GM23338 (cell line): ENCODE measurements at regions not wholly inside any gene's neighbourhood (a gene's known extent, or its start where the extent isn't known, plus 50 kb on each side); places are given as distances from the start of the nearest gene placed in this dataset.

Experiments
- ATAC-seq: fragments of 200-7000 bp; cut with Tn5 transposase; 3 replicates; pipeline ENCODE4 v1.9.1; 2020
- DNase-seq: peaks from one replicate; pipeline ENCODE4 v3.0.0-alpha.2; 2015; ENCODE audit warnings: low spot score
- H2AFZ ChIP-seq: fragments of 200-600 bp; sonication (generic); 2 replicates; pipeline ENCODE4 v1.8.0; 2016; ENCODE audit warnings: antibody characterized with exemption, mild to moderate bottlenecking, moderate library complexity
- H3F3A ChIP-seq: fragments of 200-600 bp; sonication (generic); replicated peaks from 2 replicates; pipeline ENCODE4 v1.8.0; 2017; ENCODE audit warnings: antibody characterized with exemption, mixed run types, low read depth
- H3K27ac ChIP-seq: fragments of 200-600 bp; sonication (generic); 2 replicates; pipeline ENCODE4 v1.6.1; 2016; ENCODE audit warnings: low read depth
- H3K27me3 ChIP-seq: fragments of 200-600 bp; sonication (generic); 2 replicates; pipeline ENCODE4 v1.8.0; 2016; ENCODE audit warnings: mild to moderate bottlenecking, mixed run types, moderate library complexity; ENCODE audit not compliant: insufficient read depth
- H3K36me3 ChIP-seq: fragments of 200-600 bp; sonication (generic); 2 replicates; pipeline ENCODE4 v1.8.0; 2016; ENCODE audit warnings: mild to moderate bottlenecking; ENCODE audit not compliant: insufficient read depth
- H3K4me1 ChIP-seq: fragments of 200-600 bp; sonication (generic); 2 replicates; pipeline ENCODE4 v1.8.0; 2016; ENCODE audit warnings: mild to moderate bottlenecking, moderate library complexity; ENCODE audit not compliant: insufficient read depth
- H3K4me2 ChIP-seq: fragments of 200-600 bp; sonication (generic); 2 replicates; pipeline ENCODE4 v1.7.1; 2017; ENCODE audit warnings: mixed run types
- H3K4me3 ChIP-seq: fragments of 200-600 bp; sonication (generic); 2 replicates; pipeline ENCODE4 v1.6.1; 2016; ENCODE audit warnings: mixed run types
- H3K79me2 ChIP-seq: fragments of 200-600 bp; sonication (generic); replicated peaks from 2 replicates; pipeline ENCODE4 v1.8.0; 2017; ENCODE audit warnings: mild to moderate bottlenecking; ENCODE audit not compliant: insufficient read depth
- H3K9me2 ChIP-seq: fragments of 200-600 bp; sonication (generic); 2 replicates; pipeline ENCODE4 v1.8.0; 2017; ENCODE audit not compliant: insufficient read depth
- H4K20me1 ChIP-seq: fragments of 200-600 bp; sonication (generic); replicated peaks from 2 replicates; pipeline ENCODE4 v1.8.0; 2017; ENCODE audit warnings: mild to moderate bottlenecking; ENCODE audit not compliant: insufficient read depth
- H3K27ac Mint-ChIP-seq: 2 replicates; pipeline ENCODE4 v1.8.0; 2020; ENCODE audit warnings: inconsistent platforms, mild to moderate bottlenecking, moderate library complexity, mixed read lengths
- H3K27me3 Mint-ChIP-seq: 3 replicates; pipeline ENCODE4 v1.8.0; 2022; ENCODE audit warnings: low read depth, mild to moderate bottlenecking, moderate library complexity, mixed read lengths, inconsistent platforms; ENCODE audit not compliant: insufficient read depth, poor library complexity
- H3K36me3 Mint-ChIP-seq: 3 replicates; pipeline ENCODE4 v1.8.0; 2021; ENCODE audit warnings: low read depth, mild to moderate bottlenecking, inconsistent platforms, moderate library complexity, mixed read lengths
- H3K4me1 Mint-ChIP-seq: 3 replicates; pipeline ENCODE4 v1.8.0; 2020; ENCODE audit warnings: mild to moderate bottlenecking, inconsistent platforms, mixed read lengths
- H3K4me3 Mint-ChIP-seq: 3 replicates; pipeline ENCODE4 v1.8.0; 2021; ENCODE audit warnings: moderate library complexity, mild to moderate bottlenecking, inconsistent platforms, mixed read lengths
- H3K9me3 Mint-ChIP-seq: 3 replicates; pipeline ENCODE4 v1.8.0; 2020; ENCODE audit warnings: moderate library complexity, mild to moderate bottlenecking, inconsistent platforms, mixed read lengths
- CREB1 ChIP-seq: fragments of 250-450 bp; sonication (Bioruptor Pico); IDR thresholded peaks from 2 replicates; pipeline ENCODE4 v1.5.0; 2020; ENCODE audit warnings: low read depth, mild to moderate bottlenecking, moderate library complexity
- EZH2 ChIP-seq: fragments of 200-600 bp; sonication (generic); IDR thresholded peaks from one replicate; pipeline ENCODE4 v1.8.0; 2017; ENCODE audit warnings: antibody characterized with exemption, mild to moderate bottlenecking, low read depth; ENCODE audit not compliant: unreplicated experiment
- EZH2phosphoT487 ChIP-seq: fragments of 200-600 bp; sonication (generic); IDR thresholded peaks from one replicate; pipeline ENCODE4 v1.8.1; 2018; ENCODE audit warnings: antibody characterized with exemption; ENCODE audit not compliant: unreplicated experiment
- JUNB ChIP-seq: IDR thresholded peaks from one replicate; pipeline ENCODE4 v1.6.1; 2016; ENCODE audit warnings: antibody characterized with exemption; ENCODE audit not compliant: unreplicated experiment
- POLR2AphosphoS5 ChIP-seq: IDR thresholded peaks from 2 replicates; pipeline ENCODE4 v1.6.1; 2016; ENCODE audit warnings: antibody characterized with exemption, low read depth
- STAT1 ChIP-seq: IDR thresholded peaks from one replicate; pipeline ENCODE4 v1.6.1; 2016; ENCODE audit warnings: antibody characterized with exemption; ENCODE audit not compliant: unreplicated experiment
- ZNF114 ChIP-seq: fragments of 250-450 bp; sonication (Bioruptor Pico); IDR thresholded peaks from 2 replicates; pipeline ENCODE4 v1.5.0; 2020; ENCODE audit warnings: mild to moderate bottlenecking, moderate library complexity
- TF ChIP-seq, protein P1 (sequence below): fragments of 250-450 bp; sonication (Bioruptor Pico); IDR thresholded peaks from 2 replicates; pipeline ENCODE4 v1.5.0; 2020; ENCODE audit warnings: mild to moderate bottlenecking, moderate library complexity
- TF ChIP-seq, protein P2 (sequence below): IDR thresholded peaks from one replicate; pipeline ENCODE4 v1.6.1; 2018; ENCODE audit warnings: antibody characterized with exemption; ENCODE audit not compliant: unreplicated experiment
- TF ChIP-seq, protein P3 (sequence below): IDR thresholded peaks from 2 replicates; pipeline ENCODE4 v1.6.1; 2016; ENCODE audit warnings: antibody characterized with exemption

DNA sequence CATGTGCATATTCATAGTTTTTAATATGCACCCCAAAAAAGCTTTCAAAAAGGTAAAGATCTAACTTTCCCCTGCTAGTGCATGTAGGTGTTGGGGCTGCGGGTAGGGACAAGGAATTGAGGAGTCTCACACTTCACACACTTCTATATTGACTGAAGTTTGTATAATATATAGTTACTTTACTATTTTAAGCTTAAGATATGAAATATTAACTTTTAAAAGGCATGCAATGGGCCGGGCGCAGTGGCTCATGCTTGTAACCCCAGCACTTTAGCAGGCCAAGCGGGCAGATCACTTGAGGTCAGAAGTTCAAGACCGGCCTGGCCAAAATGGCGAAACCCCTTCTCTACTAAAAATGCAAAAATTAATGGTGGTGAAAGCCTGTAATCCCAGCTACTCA, 109.1 kb upstream of the SH3BP4 start:
- H3K4me3 Mint-ChIP-seq: no peak overlapping the region
- no peak for TF ChIP-seq POLR2AphosphoS5
- TF ChIP-seq CREB1 (CRISPR knock-in tag): no peak
- Histone ChIP-seq H3F3A (no peaks in the 10 kb centered on the region), H3K79me2 (no peaks in the 10 kb centered on the region), H3K27ac (no peak overlapping the region), H3K27me3 (no peaks in the 10 kb centered on the region), H3K4me3 (no peak overlapping the region), H3K36me3 (no peaks in the 10 kb centered on the region), H3K9me2 (peaks cover 14% of the 10 kb centered on the region; the same call in 1 of the 2 replicates), H2AFZ (no peak overlapping the region), H4K20me1 (no peaks in the 10 kb centered on the region), H3K4me2 (no peak overlapping the region), H3K4me1 (no peaks in the 10 kb centered on the region)
- ATAC-seq (no peak), DNase-seq (no peak)
- peaks cover 12% of the 10 kb centered on the region; the same call in 2 of the 3 replicates for H3K4me1 Mint-ChIP-seq
- no peaks in the 10 kb centered on the region for H3K36me3 Mint-ChIP-seq
- H3K27me3 Mint-ChIP-seq: peaks cover 8% of the 10 kb centered on the region
- H3K9me3 Mint-ChIP-seq: no peaks in the 10 kb centered on the region
- H3K27ac Mint-ChIP-seq: no peak overlapping the region

DNA sequence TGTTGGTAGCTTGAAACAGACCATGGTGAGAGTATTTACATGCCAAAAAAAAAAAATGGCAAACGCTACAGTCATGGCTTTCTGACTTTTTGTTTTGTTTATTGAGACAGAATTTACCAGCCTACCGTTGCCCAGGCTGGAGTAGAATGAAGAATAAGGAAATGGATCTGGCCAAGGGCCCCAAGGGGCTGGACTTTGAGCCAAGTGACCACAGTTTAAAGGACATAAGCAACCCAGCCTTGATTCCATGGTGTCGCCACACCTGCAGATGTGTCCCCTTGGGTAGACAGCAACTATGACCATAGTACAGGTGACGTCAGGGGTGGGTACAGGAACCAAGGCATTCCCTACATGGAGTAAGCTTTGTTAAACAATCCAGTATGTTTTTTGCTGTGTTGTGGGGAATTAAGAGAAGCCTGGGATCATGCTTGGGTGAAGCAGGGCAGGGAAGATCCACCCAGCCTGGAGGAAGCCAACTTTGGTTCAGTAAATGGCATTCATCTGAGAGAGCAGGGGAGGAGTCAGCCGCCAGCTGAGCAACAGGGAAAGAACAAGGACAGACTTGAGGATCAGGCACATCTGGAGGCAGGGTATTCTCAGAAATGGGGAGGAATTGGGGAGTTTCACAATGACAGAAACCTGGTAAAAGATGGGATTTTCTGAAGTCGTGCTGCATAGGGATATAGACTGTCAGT, 110.3 kb upstream of the SH3BP4 start:
- Histone ChIP-seq H3K4me1 (no peaks in the 10 kb centered on the region), H3K4me3 (no peak overlapping the region), H3K79me2 (no peaks in the 10 kb centered on the region), H2AFZ (no peak overlapping the region), H3K4me2 (no peak overlapping the region), H3K9me2 (peaks cover 14% of the 10 kb centered on the region; the same call in 1 of the 2 replicates), H3K36me3 (no peaks in the 10 kb centered on the region), H3K27ac (no peak overlapping the region), H3K27me3 (no peaks in the 10 kb centered on the region), H3F3A (no peaks in the 10 kb centered on the region), H4K20me1 (no peaks in the 10 kb centered on the region)
- no peak overlapping the region for H3K27ac Mint-ChIP-seq
- no peaks in the 10 kb centered on the region for H3K36me3 Mint-ChIP-seq
- no peaks in the 10 kb centered on the region for H3K9me3 Mint-ChIP-seq
- peaks cover 8% of the 10 kb centered on the region for H3K27me3 Mint-ChIP-seq
- no peak overlapping the region for H3K4me3 Mint-ChIP-seq
- DNase-seq: no peak
- ATAC-seq: no peak
- peaks cover 12% of the 10 kb centered on the region; the same call in 2 of the 3 replicates for H3K4me1 Mint-ChIP-seq
- TF ChIP-seq, protein P1, sequence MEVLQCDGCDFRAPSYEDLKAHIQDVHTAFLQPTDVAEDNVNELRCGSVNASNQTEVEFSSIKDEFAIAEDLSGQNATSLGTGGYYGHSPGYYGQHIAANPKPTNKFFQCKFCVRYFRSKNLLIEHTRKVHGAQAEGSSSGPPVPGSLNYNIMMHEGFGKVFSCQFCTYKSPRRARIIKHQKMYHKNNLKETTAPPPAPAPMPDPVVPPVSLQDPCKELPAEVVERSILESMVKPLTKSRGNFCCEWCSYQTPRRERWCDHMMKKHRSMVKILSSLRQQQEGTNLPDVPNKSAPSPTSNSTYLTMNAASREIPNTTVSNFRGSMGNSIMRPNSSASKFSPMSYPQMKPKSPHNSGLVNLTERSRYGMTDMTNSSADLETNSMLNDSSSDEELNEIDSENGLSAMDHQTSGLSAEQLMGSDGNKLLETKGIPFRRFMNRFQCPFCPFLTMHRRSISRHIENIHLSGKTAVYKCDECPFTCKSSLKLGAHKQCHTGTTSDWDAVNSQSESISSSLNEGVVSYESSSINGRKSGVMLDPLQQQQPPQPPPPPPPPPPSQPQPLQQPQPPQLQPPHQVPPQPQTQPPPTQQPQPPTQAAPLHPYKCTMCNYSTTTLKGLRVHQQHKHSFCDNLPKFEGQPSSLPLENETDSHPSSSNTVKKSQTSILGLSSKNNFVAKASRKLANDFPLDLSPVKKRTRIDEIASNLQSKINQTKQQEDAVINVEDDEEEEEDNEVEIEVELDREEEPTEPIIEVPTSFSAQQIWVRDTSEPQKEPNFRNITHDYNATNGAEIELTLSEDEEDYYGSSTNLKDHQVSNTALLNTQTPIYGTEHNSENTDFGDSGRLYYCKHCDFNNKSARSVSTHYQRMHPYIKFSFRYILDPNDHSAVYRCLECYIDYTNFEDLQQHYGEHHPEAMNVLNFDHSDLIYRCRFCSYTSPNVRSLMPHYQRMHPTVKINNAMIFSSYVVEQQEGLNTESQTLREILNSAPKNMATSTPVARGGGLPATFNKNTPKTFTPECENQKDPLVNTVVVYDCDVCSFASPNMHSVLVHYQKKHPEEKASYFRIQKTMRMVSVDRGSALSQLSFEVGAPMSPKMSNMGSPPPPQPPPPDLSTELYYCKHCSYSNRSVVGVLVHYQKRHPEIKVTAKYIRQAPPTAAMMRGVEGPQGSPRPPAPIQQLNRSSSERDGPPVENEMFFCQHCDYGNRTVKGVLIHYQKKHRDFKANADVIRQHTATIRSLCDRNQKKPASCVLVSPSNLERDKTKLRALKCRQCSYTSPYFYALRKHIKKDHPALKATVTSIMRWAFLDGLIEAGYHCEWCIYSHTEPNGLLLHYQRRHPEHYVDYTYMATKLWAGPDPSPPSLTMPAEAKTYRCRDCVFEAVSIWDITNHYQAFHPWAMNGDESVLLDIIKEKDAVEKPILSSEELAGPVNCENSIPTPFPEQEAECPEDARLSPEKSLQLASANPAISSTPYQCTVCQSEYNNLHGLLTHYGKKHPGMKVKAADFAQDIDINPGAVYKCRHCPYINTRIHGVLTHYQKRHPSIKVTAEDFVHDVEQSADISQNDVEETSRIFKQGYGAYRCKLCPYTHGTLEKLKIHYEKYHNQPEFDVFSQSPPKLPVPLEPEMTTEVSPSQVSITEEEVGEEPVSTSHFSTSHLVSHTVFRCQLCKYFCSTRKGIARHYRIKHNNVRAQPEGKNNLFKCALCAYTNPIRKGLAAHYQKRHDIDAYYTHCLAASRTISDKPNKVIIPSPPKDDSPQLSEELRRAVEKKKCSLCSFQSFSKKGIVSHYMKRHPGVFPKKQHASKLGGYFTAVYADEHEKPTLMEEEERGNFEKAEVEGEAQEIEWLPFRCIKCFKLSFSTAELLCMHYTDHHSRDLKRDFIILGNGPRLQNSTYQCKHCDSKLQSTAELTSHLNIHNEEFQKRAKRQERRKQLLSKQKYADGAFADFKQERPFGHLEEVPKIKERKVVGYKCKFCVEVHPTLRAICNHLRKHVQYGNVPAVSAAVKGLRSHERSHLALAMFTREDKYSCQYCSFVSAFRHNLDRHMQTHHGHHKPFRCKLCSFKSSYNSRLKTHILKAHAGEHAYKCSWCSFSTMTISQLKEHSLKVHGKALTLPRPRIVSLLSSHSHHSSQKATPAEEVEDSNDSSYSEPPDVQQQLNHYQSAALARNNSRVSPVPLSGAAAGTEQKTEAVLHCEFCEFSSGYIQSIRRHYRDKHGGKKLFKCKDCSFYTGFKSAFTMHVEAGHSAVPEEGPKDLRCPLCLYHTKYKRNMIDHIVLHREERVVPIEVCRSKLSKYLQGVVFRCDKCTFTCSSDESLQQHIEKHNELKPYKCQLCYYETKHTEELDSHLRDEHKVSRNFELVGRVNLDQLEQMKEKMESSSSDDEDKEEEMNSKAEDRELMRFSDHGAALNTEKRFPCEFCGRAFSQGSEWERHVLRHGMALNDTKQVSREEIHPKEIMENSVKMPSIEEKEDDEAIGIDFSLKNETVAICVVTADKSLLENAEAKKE (CRISPR knock-in tag): no peak
- TF ChIP-seq ZNF114 (CRISPR knock-in tag) (no peak), EZH2phosphoT487 (no peak), STAT1 (no peak), EZH2 (no peak), JUNB (no peak), POLR2AphosphoS5 (no peak)
- TF ChIP-seq, protein P2, sequence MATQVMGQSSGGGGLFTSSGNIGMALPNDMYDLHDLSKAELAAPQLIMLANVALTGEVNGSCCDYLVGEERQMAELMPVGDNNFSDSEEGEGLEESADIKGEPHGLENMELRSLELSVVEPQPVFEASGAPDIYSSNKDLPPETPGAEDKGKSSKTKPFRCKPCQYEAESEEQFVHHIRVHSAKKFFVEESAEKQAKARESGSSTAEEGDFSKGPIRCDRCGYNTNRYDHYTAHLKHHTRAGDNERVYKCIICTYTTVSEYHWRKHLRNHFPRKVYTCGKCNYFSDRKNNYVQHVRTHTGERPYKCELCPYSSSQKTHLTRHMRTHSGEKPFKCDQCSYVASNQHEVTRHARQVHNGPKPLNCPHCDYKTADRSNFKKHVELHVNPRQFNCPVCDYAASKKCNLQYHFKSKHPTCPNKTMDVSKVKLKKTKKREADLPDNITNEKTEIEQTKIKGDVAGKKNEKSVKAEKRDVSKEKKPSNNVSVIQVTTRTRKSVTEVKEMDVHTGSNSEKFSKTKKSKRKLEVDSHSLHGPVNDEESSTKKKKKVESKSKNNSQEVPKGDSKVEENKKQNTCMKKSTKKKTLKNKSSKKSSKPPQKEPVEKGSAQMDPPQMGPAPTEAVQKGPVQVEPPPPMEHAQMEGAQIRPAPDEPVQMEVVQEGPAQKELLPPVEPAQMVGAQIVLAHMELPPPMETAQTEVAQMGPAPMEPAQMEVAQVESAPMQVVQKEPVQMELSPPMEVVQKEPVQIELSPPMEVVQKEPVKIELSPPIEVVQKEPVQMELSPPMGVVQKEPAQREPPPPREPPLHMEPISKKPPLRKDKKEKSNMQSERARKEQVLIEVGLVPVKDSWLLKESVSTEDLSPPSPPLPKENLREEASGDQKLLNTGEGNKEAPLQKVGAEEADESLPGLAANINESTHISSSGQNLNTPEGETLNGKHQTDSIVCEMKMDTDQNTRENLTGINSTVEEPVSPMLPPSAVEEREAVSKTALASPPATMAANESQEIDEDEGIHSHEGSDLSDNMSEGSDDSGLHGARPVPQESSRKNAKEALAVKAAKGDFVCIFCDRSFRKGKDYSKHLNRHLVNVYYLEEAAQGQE: no peak
- TF ChIP-seq, protein P3, sequence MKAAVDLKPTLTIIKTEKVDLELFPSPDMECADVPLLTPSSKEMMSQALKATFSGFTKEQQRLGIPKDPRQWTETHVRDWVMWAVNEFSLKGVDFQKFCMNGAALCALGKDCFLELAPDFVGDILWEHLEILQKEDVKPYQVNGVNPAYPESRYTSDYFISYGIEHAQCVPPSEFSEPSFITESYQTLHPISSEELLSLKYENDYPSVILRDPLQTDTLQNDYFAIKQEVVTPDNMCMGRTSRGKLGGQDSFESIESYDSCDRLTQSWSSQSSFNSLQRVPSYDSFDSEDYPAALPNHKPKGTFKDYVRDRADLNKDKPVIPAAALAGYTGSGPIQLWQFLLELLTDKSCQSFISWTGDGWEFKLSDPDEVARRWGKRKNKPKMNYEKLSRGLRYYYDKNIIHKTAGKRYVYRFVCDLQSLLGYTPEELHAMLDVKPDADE: no peak
